ENCODE measurements at regions not wholly inside any gene's neighbourhood (a gene's known extent, or its start where the extent isn't known, plus 50 kb on each side); places are given as distances from the start of the nearest gene placed in this dataset.

DNA sequence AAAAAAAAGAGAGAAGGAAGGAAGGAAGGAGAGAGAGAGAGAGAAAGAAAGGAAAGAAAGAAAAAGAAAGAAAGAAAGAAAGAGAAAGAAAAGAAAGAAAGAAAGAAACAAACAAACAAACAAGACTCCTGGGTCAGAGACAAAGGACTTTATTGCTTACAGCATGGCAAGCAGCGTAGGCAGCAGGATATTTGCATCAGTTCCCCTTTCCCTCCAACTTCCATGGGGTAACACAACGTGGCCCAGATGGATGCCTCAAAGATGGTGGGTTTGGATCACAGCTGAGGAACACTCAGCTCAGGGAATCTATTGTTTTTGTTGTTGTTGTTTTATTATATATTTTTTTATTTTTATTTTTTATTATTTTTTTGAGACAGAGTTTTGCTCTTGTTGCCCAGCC is 128.5 kb upstream of the VKORC1L1 start:
- Histone ChIP-seq H3K4me1 (ENCODE audit: insufficient read depth, low read length) (peaks cover 10% of the 10 kb centered on the region), H3K9me3 (ENCODE audit: low read depth, low read length) (no peaks in the 10 kb centered on the region), H3K79me2 (ENCODE audit: insufficient read depth, low read length) (peaks cover 10% of the 10 kb centered on the region), H4K20me1 (ENCODE audit: insufficient read depth, low read length) (no peaks in the 10 kb centered on the region), H3K4me2 (ENCODE audit: insufficient read depth, low read length) (no peak overlapping the region), H3K27me3 (ENCODE audit: insufficient read depth, low read length) (no peaks in the 10 kb centered on the region), H3K36me3 (ENCODE audit: insufficient read depth, low read length) (no peaks in the 10 kb centered on the region), H2AFZ (ENCODE audit: low read length) (no peak overlapping the region), H3K4me3 (ENCODE audit: insufficient read depth, low read length) (no peak overlapping the region), H3K27ac (ENCODE audit: low read depth, low read length) (no peak overlapping the region)
- DNase-seq (ENCODE audit: insufficient read length, low spot score, missing footprints) = no peak
- TF ChIP-seq, protein P1, sequence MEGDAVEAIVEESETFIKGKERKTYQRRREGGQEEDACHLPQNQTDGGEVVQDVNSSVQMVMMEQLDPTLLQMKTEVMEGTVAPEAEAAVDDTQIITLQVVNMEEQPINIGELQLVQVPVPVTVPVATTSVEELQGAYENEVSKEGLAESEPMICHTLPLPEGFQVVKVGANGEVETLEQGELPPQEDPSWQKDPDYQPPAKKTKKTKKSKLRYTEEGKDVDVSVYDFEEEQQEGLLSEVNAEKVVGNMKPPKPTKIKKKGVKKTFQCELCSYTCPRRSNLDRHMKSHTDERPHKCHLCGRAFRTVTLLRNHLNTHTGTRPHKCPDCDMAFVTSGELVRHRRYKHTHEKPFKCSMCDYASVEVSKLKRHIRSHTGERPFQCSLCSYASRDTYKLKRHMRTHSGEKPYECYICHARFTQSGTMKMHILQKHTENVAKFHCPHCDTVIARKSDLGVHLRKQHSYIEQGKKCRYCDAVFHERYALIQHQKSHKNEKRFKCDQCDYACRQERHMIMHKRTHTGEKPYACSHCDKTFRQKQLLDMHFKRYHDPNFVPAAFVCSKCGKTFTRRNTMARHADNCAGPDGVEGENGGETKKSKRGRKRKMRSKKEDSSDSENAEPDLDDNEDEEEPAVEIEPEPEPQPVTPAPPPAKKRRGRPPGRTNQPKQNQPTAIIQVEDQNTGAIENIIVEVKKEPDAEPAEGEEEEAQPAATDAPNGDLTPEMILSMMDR (IDR thresholded peaks at IDR 0.05; ENCODE audit: extremely low read depth, low read depth, low read length) = no peak

DNA sequence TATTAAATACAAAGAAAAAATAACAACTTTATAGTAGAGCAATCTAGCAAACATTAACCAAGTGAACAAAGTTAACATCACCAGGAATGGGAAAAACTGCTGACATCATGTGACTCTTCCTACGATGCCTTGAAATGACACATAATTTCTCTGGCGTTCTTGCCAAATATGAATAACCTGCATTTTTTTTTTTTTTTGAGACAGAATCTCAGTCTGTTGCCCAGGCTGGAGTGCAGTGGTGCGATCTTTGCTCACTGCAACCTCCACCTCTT is 126.5 kb upstream of the VKORC1L1 start:
- no peaks in the 10 kb centered on the region for H4K20me1 ChIP-seq (ENCODE audit: insufficient read depth, low read length)
- no peak overlapping the region for H2AFZ ChIP-seq (ENCODE audit: low read length)
- DNase-seq (ENCODE audit: insufficient read length, low spot score, missing footprints) = peak; percentile 81
- no peaks in the 10 kb centered on the region for H3K36me3 ChIP-seq (ENCODE audit: insufficient read depth, low read length)
- no peaks in the 10 kb centered on the region for H3K9me3 ChIP-seq (ENCODE audit: low read depth, low read length)
- peaks cover 13% of the 10 kb centered on the region for H3K4me1 ChIP-seq (ENCODE audit: insufficient read depth, low read length)
- H3K27ac ChIP-seq (ENCODE audit: low read depth, low read length) = peak overlapping the region; percentile 58
- TF ChIP-seq, protein P1 (IDR thresholded peaks at IDR 0.05; ENCODE audit: extremely low read depth, low read depth, low read length) = no peak
- H3K4me2 ChIP-seq (ENCODE audit: insufficient read depth, low read length) = peak overlapping the region; percentile 0
- H3K79me2 ChIP-seq (ENCODE audit: insufficient read depth, low read length) = peaks cover 26% of the 10 kb centered on the region
- no peaks in the 10 kb centered on the region for H3K27me3 ChIP-seq (ENCODE audit: insufficient read depth, low read length)
- no peak overlapping the region for H3K4me3 ChIP-seq (ENCODE audit: insufficient read depth, low read length)

DNA sequence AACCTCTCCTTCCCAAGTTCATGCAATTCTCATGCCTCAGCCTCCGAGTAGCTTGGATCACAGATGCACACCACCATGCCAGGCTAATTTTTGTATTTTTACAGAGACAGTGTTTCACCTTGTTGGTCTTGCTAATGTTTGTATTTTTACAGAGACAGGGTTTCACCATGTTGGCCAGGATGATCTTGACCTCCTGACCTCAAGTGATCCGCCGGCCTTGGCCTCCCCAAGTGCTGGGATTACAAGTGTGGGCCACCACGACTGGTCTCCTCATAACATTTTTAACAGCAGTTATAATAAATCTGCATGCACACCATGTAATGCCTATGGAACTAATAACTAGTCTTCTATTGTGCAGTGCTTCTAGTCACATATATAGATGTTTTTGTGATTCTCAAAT is 123.8 kb upstream of the VKORC1L1 start:
- no peaks in the 10 kb centered on the region for H3K27me3 ChIP-seq (ENCODE audit: insufficient read depth, low read length)
- H3K79me2 ChIP-seq (ENCODE audit: insufficient read depth, low read length) = peaks cover 50% of the 10 kb centered on the region
- no peak overlapping the region for H3K27ac ChIP-seq (ENCODE audit: low read depth, low read length)
- no peaks in the 10 kb centered on the region for H4K20me1 ChIP-seq (ENCODE audit: insufficient read depth, low read length)
- peaks cover 18% of the 10 kb centered on the region for H3K4me1 ChIP-seq (ENCODE audit: insufficient read depth, low read length)
- peaks cover 5% of the 10 kb centered on the region for H3K36me3 ChIP-seq (ENCODE audit: insufficient read depth, low read length)
- DNase-seq (ENCODE audit: insufficient read length, low spot score, missing footprints) = no peak
- H3K4me3 ChIP-seq (ENCODE audit: insufficient read depth, low read length) = no peak overlapping the region
- H3K9me3 ChIP-seq (ENCODE audit: low read depth, low read length) = no peaks in the 10 kb centered on the region
- H3K4me2 ChIP-seq (ENCODE audit: insufficient read depth, low read length) = no peak overlapping the region
- TF ChIP-seq, protein P1 (IDR thresholded peaks at IDR 0.05; ENCODE audit: extremely low read depth, low read depth, low read length) = no peak
- H2AFZ ChIP-seq (ENCODE audit: low read length) = no peak overlapping the region

DNA sequence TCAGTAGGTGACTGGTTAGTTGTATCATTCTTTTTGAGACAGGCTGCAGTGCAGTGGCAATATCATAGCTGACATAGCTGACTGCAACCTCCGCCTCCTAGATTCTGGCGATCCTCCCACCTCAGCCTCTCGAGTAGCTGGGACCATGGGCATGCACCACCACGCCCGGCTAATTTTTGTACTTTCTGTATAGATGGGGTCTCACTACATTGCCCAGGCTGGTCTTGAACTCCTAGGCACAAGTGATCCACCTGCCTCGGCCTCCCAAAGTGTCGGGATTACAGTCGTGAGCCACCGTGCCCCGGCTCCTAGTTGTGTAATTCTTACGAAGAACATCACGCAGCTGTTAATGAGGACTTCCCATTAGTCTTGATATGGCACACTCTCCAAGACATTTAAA is 123.4 kb upstream of the VKORC1L1 start:
- Histone ChIP-seq H4K20me1 (ENCODE audit: insufficient read depth, low read length) (no peaks in the 10 kb centered on the region), H3K27me3 (ENCODE audit: insufficient read depth, low read length) (no peaks in the 10 kb centered on the region), H3K36me3 (ENCODE audit: insufficient read depth, low read length) (peaks cover 6% of the 10 kb centered on the region), H3K4me2 (ENCODE audit: insufficient read depth, low read length) (no peak overlapping the region), H3K4me1 (ENCODE audit: insufficient read depth, low read length) (peaks cover 18% of the 10 kb centered on the region), H3K79me2 (ENCODE audit: insufficient read depth, low read length) (peaks cover 52% of the 10 kb centered on the region), H3K27ac (ENCODE audit: low read depth, low read length) (no peak overlapping the region), H2AFZ (ENCODE audit: low read length) (no peak overlapping the region), H3K9me3 (ENCODE audit: low read depth, low read length) (no peaks in the 10 kb centered on the region), H3K4me3 (ENCODE audit: insufficient read depth, low read length) (no peak overlapping the region)
- TF ChIP-seq, protein P1 (IDR thresholded peaks at IDR 0.05; ENCODE audit: extremely low read depth, low read depth, low read length) = no peak
- DNase-seq (ENCODE audit: insufficient read length, low spot score, missing footprints) = no peak

Data from osteoblast (primary cell).